ENCODE measurements at regions not wholly inside any gene's neighbourhood (a gene's known extent, or its start where the extent isn't known, plus 50 kb on each side); places are given as distances from the start of the nearest gene placed in this dataset.

GRCh38 chr7:106181658-106182265 lies 69.7 kb upstream of the SYPL1 start:
- no peak for TF ChIP-seq CTCF (conservative IDR thresholded peaks at IDR 0.05; ENCODE audit: low read depth, low read length)
- no peak for TF ChIP-seq EZH2 (IDR thresholded peaks at IDR 0.05; ENCODE audit: borderline replicate concordance, low read depth, low read length, poor library complexity, severe bottlenecking)
